HEK293 (cell line): ENCODE measurements at regions not wholly inside any gene's neighbourhood (a gene's known extent, or its start where the extent isn't known, plus 50 kb on each side); places are given as distances from the start of the nearest gene placed in this dataset.

Experiments used
- CTCF ChIA-PET: fragments of 350-600 bp; formaldehyde crosslinking; extraction: SDS; loops from one replicate; lab custom pipeline; 2021; ENCODE audit warnings: antibody characterized with exemption; lab: Yijun Ruan, JAX
- POLR2A ChIA-PET: fragments of 300-600 bp; formaldehyde crosslinking; extraction: SDS; loops from one replicate; lab custom pipeline; 2020; ENCODE audit warnings: antibody characterized with exemption, inconsistent platforms; lab: Yijun Ruan, JAX
- H3K27ac ChIP-seq: fragments of 200-500 bp; sonication (Bioruptor generic); 2 replicates; pipeline ENCODE4 v1.5.1; 2014; ENCODE audit warnings: low read depth, low read length, control low read depth, inconsistent platforms; ENCODE audit errors: extremely low read depth
- H3K36me3 ChIP-seq, 2 experiments: fragments of 200-500 bp in 1 of 2; sonication (Bioruptor generic) in 1 of 2; 1 replicate in 1 of 2; 2 replicates in 1 of 2; pipeline ENCODE4 v1.5.1; 2014 to 2017; ENCODE audit warnings: inconsistent platforms in 2 of 2, low read length in 2 of 2; ENCODE audit not compliant: control insufficient read depth in 2 of 2, insufficient read depth in 1 of 2
- H3K4me1 ChIP-seq: fragments of 200-500 bp; sonication (Bioruptor generic); 2 replicates; pipeline ENCODE4 v1.5.1; 2014; ENCODE audit warnings: mild to moderate bottlenecking, low read length, inconsistent platforms; ENCODE audit not compliant: control insufficient read depth, insufficient read depth
- H3K4me3 ChIP-seq: 2 replicates; pipeline ENCODE4 v1.5.1; 2011; ENCODE audit warnings: low read depth, mild to moderate bottlenecking, control low read depth, low read length, moderate library complexity
- H3K9me3 ChIP-seq: fragments of 200-500 bp; sonication (Bioruptor generic); 2 replicates; pipeline ENCODE4 v1.5.1; 2014; ENCODE audit warnings: low read depth, low read length, inconsistent platforms; ENCODE audit not compliant: control insufficient read depth, insufficient read depth
- ELK4 ChIP-seq: IDR thresholded peaks from 2 replicates; pipeline ENCODE4 v1.6.1; 2011; ENCODE audit warnings: mild to moderate bottlenecking, low read depth, low read length, borderline replicate concordance
- KLF9 ChIP-seq: fragments of 450-650 bp; formaldehyde crosslinking; IDR thresholded peaks from 2 replicates; pipeline ENCODE4 v1.5.1; 2016; ENCODE audit warnings: missing biosample characterization, missing genetic modification characterization, low read depth
- OVOL3 ChIP-seq: fragments of 450-650 bp; formaldehyde crosslinking; IDR thresholded peaks from 2 replicates; pipeline ENCODE4 v1.5.1; 2016; ENCODE audit warnings: missing biosample characterization, missing genetic modification characterization
- ZBTB11 ChIP-seq: fragments of 450-650 bp; formaldehyde crosslinking; conservative IDR thresholded peaks from 2 replicates; pipeline ENCODE4 v1.5.1; 2016; ENCODE audit warnings: low read depth, missing biosample characterization, missing genetic modification characterization
- ZEB2 ChIP-seq: fragments of 450-650 bp; formaldehyde crosslinking; IDR thresholded peaks from 2 replicates; pipeline ENCODE4 v1.5.1; 2016; ENCODE audit warnings: missing biosample characterization, missing genetic modification characterization
- ZFHX2 ChIP-seq: fragments of 450-650 bp; formaldehyde crosslinking; conservative IDR thresholded peaks from 2 replicates; pipeline ENCODE4 v1.5.1; 2016; ENCODE audit warnings: missing biosample characterization, missing genetic modification characterization
- ZNF26 ChIP-seq: fragments of 450-650 bp; formaldehyde crosslinking; IDR thresholded peaks from 2 replicates; pipeline ENCODE4 v1.5.1; 2016; ENCODE audit warnings: missing biosample characterization, missing genetic modification characterization
- ZNF266 ChIP-seq: fragments of 450-650 bp; formaldehyde crosslinking; IDR thresholded peaks from 2 replicates; pipeline ENCODE4 v1.5.1; 2016; ENCODE audit warnings: missing biosample characterization, missing genetic modification characterization, low read depth
- ZNF280C ChIP-seq: fragments of 450-650 bp; formaldehyde crosslinking; IDR thresholded peaks from 2 replicates; pipeline ENCODE4 v1.5.1; 2016; ENCODE audit warnings: missing biosample characterization, missing genetic modification characterization
- ZNF37A ChIP-seq: fragments of 450-650 bp; IDR thresholded peaks from 2 replicates; pipeline ENCODE4 v1.5.1; 2018; ENCODE audit warnings: missing biosample characterization, missing genetic modification characterization
- ZNF488 ChIP-seq: fragments of 450-650 bp; formaldehyde crosslinking; IDR thresholded peaks from 2 replicates; pipeline ENCODE4 v1.5.1; 2016; ENCODE audit warnings: missing biosample characterization, missing genetic modification characterization
- ZNF624 ChIP-seq: fragments of 450-650 bp; formaldehyde crosslinking; IDR thresholded peaks from 2 replicates; pipeline ENCODE4 v1.5.1; 2017; ENCODE audit warnings: missing biosample characterization, missing genetic modification characterization
- ZNF654 ChIP-seq: fragments of 450-650 bp; formaldehyde crosslinking; IDR thresholded peaks from 2 replicates; pipeline ENCODE4 v1.5.1; 2016; ENCODE audit warnings: low read depth, missing biosample characterization, missing genetic modification characterization
- ZNF664 ChIP-seq: fragments of 450-650 bp; formaldehyde crosslinking; IDR thresholded peaks from 2 replicates; pipeline ENCODE4 v1.5.1; 2016; ENCODE audit warnings: missing biosample characterization, missing genetic modification characterization
- ZNF670 ChIP-seq: fragments of 450-650 bp; formaldehyde crosslinking; IDR thresholded peaks from 2 replicates; pipeline ENCODE4 v1.5.1; 2016; ENCODE audit warnings: missing biosample characterization, missing genetic modification characterization, low read depth
- ZNF704 ChIP-seq: fragments of 450-650 bp; formaldehyde crosslinking; IDR thresholded peaks from 2 replicates; pipeline ENCODE4 v1.5.1; 2016; ENCODE audit warnings: missing biosample characterization, missing genetic modification characterization
- ZNF777 ChIP-seq: fragments of 450-650 bp; formaldehyde crosslinking; IDR thresholded peaks from 2 replicates; pipeline ENCODE4 v1.5.1; 2017; ENCODE audit warnings: missing biosample characterization, missing genetic modification characterization, borderline replicate concordance
- ZNF792 ChIP-seq: fragments of 450-650 bp; formaldehyde crosslinking; IDR thresholded peaks from 2 replicates; pipeline ENCODE4 v1.5.1; 2016; ENCODE audit warnings: missing biosample characterization, missing genetic modification characterization

GRCh38 chr15:46467041-46467440, 832.2 kb downstream of the SQOR start:
- Histone ChIP-seq H3K4me1 (no peaks in the 10 kb centered on the region), H3K9me3 (no peaks in the 10 kb centered on the region), H3K4me3 (no peak overlapping the region), H3K27ac (no peak overlapping the region), H3K36me3 (no peaks in the 10 kb centered on the region)
- CTCF ChIA-PET: no interaction called here
- TF ChIP-seq ZNF792 (tag by site-specific recombination) (no peak), ZNF654 (tag by site-specific recombination) (no peak), ZNF280C (tag by site-specific recombination) (no peak), ZNF704 (tag by site-specific recombination) (no peak), KLF9 (tag by site-specific recombination) (no peak), ELK4 (no peak), ZNF37A (tag by site-specific recombination) (no peak), ZNF670 (tag by site-specific recombination) (no peak), ZNF488 (tag by site-specific recombination) (no peak), ZNF624 (no peak), ZNF26 (tag by site-specific recombination) (no peak), ZNF266 (tag by site-specific recombination) (no peak), OVOL3 (tag by site-specific recombination) (no peak), ZNF777 (tag by site-specific recombination) (no peak), ZEB2 (no peak), ZBTB11 (tag by site-specific recombination) (no peak), ZNF664 (tag by site-specific recombination) (no peak), ZFHX2 (tag by site-specific recombination) (no peak)
- POLR2A ChIA-PET: no interaction called here
